ENCODE measurements at regions not wholly inside any gene's neighbourhood (a gene's known extent, or its start where the extent isn't known, plus 50 kb on each side); places are given as distances from the start of the nearest gene placed in this dataset.

DNA sequence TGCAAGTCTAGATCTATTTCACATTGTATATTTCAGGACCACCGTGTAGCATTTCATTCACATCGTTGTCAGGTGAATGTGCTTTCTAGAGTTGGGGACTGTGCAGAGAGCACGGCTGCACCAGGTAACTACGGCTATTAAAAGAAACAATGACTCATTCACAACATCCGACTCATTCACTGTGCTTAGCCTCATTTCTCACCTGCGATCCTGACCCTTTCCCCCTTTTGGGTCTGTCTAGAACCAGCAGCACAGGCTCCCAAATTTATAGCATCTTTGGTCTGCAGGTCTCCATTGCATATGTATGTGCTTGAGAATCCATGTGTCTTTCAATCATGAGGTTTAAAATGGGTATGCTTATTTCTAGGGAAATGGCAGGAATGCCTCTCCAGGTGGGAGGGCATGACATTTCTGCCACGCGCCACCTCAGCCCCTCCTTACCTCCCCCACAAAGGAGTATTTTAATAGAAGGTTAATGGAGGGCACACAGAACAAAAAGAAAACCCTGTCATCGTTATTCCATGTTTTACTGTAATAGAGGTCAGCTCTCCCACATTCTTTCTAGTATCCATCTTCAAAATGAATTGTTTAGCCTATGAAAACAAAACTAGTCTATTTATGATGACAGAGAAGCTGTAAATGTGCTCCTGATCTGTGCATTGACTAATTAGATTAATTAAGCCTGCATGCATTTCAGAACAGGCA lies 246.7 kb upstream of the EPHA4 start:
- Histone ChIP-seq H3K27ac (no peak overlapping the region), H3K36me3 (no peaks in the 10 kb centered on the region), H3K27me3 (no peaks in the 10 kb centered on the region), H3K4me3 (no peak overlapping the region), H3K9me3 (no peaks in the 10 kb centered on the region), H3K4me1 (no peaks in the 10 kb centered on the region)
- DNase-seq = no peak
- intact Hi-C loops (cut with DNase I) = no loop called here
- ATAC-seq = no peak
- TF ChIP-seq, protein P1, sequence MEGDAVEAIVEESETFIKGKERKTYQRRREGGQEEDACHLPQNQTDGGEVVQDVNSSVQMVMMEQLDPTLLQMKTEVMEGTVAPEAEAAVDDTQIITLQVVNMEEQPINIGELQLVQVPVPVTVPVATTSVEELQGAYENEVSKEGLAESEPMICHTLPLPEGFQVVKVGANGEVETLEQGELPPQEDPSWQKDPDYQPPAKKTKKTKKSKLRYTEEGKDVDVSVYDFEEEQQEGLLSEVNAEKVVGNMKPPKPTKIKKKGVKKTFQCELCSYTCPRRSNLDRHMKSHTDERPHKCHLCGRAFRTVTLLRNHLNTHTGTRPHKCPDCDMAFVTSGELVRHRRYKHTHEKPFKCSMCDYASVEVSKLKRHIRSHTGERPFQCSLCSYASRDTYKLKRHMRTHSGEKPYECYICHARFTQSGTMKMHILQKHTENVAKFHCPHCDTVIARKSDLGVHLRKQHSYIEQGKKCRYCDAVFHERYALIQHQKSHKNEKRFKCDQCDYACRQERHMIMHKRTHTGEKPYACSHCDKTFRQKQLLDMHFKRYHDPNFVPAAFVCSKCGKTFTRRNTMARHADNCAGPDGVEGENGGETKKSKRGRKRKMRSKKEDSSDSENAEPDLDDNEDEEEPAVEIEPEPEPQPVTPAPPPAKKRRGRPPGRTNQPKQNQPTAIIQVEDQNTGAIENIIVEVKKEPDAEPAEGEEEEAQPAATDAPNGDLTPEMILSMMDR (IDR thresholded peaks at IDR 0.05) = no peak

DNA sequence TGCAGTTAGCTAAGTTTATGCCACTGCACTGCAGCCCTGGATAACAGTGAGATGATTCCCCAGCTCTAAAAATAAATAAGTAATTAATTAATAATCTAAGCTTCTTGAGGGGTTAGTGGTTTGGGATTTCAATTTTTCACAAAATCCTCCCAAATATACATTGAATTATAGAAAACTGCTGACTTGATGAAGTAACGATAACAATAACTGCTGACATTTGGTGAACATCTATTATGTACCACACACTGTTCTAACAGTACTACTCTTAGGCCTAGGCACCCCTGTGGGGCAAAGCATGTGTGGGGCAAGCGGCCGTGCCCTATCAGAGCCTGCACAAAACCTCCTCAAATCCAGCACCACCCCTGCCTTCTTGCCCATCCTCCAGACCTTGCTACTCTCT lies 245.8 kb upstream of the EPHA4 start:
- no peak overlapping the region for H3K27ac ChIP-seq
- no peaks in the 10 kb centered on the region for H3K27me3 ChIP-seq
- H3K36me3 ChIP-seq = no peaks in the 10 kb centered on the region

DNA sequence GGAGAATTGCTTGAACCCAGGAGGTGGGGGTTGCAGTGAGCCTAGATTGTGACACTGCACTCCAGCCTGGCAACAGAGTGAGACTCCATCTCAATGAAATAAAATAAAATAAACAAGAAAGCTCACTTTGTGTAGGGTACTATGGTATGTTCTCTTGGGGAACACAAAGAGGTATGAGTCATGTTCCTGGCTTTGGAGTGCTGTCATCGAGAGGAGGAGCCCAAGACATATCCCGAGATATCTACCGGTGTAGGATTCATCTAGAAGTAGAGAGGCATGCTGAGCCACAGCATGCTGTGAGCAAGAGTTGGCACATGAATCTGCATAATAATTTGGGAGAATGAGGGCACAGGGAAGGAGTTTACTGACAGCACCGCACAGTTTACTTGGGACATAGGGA lies 244.9 kb upstream of the EPHA4 start:
- intact Hi-C loops (cut with DNase I) = no loop called here

More for the DNA sequence above, 245.8 kb upstream of the EPHA4 start:
- ATAC-seq (peak; percentile 40), DNase-seq (no peak)
- no peak overlapping the region for H3K4me3 ChIP-seq
- no peaks in the 10 kb centered on the region for H3K9me3 ChIP-seq
- intact Hi-C loops (cut with DNase I) = no loop called here
- TF ChIP-seq, protein P1 (IDR thresholded peaks at IDR 0.05) = no peak
- H3K4me1 ChIP-seq = no peaks in the 10 kb centered on the region

DNA sequence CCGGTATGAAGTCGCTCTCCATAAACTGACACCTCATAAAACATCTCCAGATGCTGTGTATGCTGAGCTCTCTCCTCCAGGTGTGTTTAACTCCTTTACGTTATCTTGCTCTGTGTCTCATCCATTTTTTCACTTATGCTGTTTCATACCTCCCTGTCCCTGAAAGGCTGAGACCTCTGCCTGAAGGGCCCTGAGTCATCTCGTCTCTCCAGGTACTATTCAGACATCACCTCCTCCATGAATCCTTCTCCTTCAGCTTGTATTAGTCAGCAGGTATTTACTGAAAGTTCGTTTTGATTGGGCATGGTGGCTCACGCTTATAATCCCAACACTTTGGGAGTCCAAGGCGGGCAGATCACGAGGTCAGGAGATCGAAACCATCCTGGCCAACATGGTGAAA lies 244.5 kb upstream of the EPHA4 start:
- no peaks in the 10 kb centered on the region for H3K4me1 ChIP-seq
- intact Hi-C loops (cut with DNase I) = no loop called here
- no peak for DNase-seq
- no peak overlapping the region for H3K27ac ChIP-seq
- H3K27me3 ChIP-seq = no peaks in the 10 kb centered on the region
- TF ChIP-seq, protein P1 (IDR thresholded peaks at IDR 0.05) = no peak
- no peaks in the 10 kb centered on the region for H3K36me3 ChIP-seq
- ATAC-seq = no peak
- no peak overlapping the region for H3K4me3 ChIP-seq
- H3K9me3 ChIP-seq = no peaks in the 10 kb centered on the region

More for the DNA sequence above, 244.9 kb upstream of the EPHA4 start:
- no peak overlapping the region for H3K4me3 ChIP-seq
- H3K9me3 ChIP-seq = no peaks in the 10 kb centered on the region
- H3K4me1 ChIP-seq = no peaks in the 10 kb centered on the region
- ATAC-seq = no peak
- DNase-seq = no peak
- H3K36me3 ChIP-seq = no peaks in the 10 kb centered on the region
- TF ChIP-seq, protein P1 (IDR thresholded peaks at IDR 0.05) = no peak
- no peaks in the 10 kb centered on the region for H3K27me3 ChIP-seq
- H3K27ac ChIP-seq = no peak overlapping the region

DNA sequence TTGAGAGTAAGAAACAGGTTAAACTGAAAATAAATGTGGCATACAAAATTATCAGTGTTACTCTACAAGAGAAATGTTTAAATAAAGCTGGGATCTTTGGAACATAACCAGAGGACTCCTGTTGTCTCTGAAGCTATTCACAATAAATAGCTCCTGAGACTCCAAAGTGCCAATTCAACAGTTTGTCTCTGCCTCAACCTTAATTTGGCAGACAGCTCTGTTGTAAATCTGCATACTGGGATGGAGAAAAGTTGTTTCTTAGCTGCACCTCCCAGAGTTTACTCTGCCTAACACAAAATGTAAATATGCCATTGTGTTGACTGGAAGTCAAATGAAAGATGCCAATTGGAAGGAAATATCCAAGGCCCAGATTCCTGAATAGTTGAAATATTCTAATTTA lies 238.5 kb upstream of the EPHA4 start:
- no peaks in the 10 kb centered on the region for H3K27me3 ChIP-seq
- no peak overlapping the region for H3K27ac ChIP-seq
- DNase-seq (no peak), ATAC-seq (no peak)
- H3K4me3 ChIP-seq = no peak overlapping the region
- TF ChIP-seq, protein P1 (IDR thresholded peaks at IDR 0.05) = no peak
- no peaks in the 10 kb centered on the region for H3K4me1 ChIP-seq
- no peaks in the 10 kb centered on the region for H3K36me3 ChIP-seq
- no peaks in the 10 kb centered on the region for H3K9me3 ChIP-seq
- intact Hi-C loops (cut with DNase I) = no loop called here

DNA sequence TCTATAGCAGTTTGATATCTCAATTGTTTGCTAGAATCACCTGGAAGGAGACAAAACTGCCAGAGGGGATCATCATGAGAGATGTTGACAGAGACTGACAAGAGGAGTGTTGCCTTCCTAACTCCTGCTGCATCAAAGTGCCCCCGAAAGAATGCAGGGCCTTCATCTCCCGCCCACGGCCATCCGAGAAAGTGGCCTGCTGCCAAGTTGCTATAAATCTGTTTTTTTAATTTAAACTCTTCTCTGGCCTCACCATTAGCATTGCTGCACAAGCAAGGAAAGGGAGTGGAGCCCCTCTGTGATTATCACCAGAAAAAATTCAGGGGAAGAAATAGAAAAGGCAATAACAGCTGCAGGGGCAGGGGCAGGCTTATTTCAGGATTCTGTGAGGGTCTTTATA lies 238.1 kb upstream of the EPHA4 start:
- no peaks in the 10 kb centered on the region for H3K36me3 ChIP-seq
- intact Hi-C loops (cut with DNase I) = no loop called here
- no peaks in the 10 kb centered on the region for H3K9me3 ChIP-seq
- no peak for ATAC-seq
- no peak overlapping the region for H3K4me3 ChIP-seq
- TF ChIP-seq, protein P1 (IDR thresholded peaks at IDR 0.05) = no peak
- H3K27me3 ChIP-seq = no peaks in the 10 kb centered on the region
- H3K27ac ChIP-seq = no peak overlapping the region
- DNase-seq = no peak
- no peaks in the 10 kb centered on the region for H3K4me1 ChIP-seq

Measured in upper lobe of right lung (tissue), 1 donor.